ENCODE measurements at regions not wholly inside any gene's neighbourhood (a gene's known extent, or its start where the extent isn't known, plus 50 kb on each side); places are given as distances from the start of the nearest gene placed in this dataset.
A peak's percentile ranks its signal among the peaks of the same experiment; 100 is the strongest.

DNA sequence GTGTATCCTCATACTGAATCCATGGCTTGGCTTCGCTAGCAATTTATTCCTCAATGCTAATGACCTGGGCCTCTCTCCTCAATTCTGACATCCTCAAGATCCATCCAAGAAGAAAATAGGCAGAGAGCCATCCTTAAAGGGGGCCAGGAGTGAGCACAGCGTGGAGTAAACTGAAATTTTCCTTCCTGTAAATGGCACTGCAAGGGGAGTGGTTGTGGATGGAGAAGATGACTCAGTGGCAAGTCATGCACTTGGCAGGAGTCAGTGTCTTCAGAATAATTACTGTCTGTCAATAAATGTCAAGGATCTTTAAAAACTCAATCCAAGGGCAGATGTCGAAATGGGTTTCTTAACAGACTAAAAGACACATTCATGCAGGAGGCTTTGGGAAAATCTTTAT is 88.0 kb upstream of the TMEM132C start:
- Histone ChIP-seq H3K79me2 (replicated peaks; ENCODE audit: insufficient read depth, low read length) (no peaks in the 10 kb centered on the region), H3K27ac (ENCODE audit: low read length) (no peak overlapping the region), H4K20me1 (ENCODE audit: insufficient read depth) (no peaks in the 10 kb centered on the region), H3F3A (ENCODE audit: insufficient read depth, low read length, poor library complexity, severe bottlenecking) (no peaks in the 10 kb centered on the region), H3K9me3 (ENCODE audit: low read length) (no peaks in the 10 kb centered on the region), H3K4me2 (ENCODE audit: low read length) (no peak overlapping the region), H3K9ac (ENCODE audit: low read length) (no peak overlapping the region), H3K4me3 (ENCODE audit: low read length) (no peak overlapping the region), H3K9me2 (ENCODE audit: insufficient read depth, low read length) (no peaks in the 10 kb centered on the region), H3K27me3 (ENCODE audit: insufficient read depth, low read depth, low read length) (no peaks in the 10 kb centered on the region), H2AFZ (ENCODE audit: low read depth, low read length) (no peak overlapping the region), H3K36me3 (ENCODE audit: insufficient read depth, low read length) (no peaks in the 10 kb centered on the region)
- peak; percentile 62 for TF ChIP-seq EP300 (conservative IDR thresholded peaks at IDR 0.05; ENCODE audit: poor library complexity, severe bottlenecking)
- no peak for TF ChIP-seq RAD21 (conservative IDR thresholded peaks at IDR 0.05)
- TF ChIP-seq MXI1 (conservative IDR thresholded peaks at IDR 0.05; ENCODE audit: poor library complexity, severe bottlenecking) = no peak
- TF ChIP-seq, protein P1, sequence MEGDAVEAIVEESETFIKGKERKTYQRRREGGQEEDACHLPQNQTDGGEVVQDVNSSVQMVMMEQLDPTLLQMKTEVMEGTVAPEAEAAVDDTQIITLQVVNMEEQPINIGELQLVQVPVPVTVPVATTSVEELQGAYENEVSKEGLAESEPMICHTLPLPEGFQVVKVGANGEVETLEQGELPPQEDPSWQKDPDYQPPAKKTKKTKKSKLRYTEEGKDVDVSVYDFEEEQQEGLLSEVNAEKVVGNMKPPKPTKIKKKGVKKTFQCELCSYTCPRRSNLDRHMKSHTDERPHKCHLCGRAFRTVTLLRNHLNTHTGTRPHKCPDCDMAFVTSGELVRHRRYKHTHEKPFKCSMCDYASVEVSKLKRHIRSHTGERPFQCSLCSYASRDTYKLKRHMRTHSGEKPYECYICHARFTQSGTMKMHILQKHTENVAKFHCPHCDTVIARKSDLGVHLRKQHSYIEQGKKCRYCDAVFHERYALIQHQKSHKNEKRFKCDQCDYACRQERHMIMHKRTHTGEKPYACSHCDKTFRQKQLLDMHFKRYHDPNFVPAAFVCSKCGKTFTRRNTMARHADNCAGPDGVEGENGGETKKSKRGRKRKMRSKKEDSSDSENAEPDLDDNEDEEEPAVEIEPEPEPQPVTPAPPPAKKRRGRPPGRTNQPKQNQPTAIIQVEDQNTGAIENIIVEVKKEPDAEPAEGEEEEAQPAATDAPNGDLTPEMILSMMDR (IDR thresholded peaks at IDR 0.05; ENCODE audit: poor library complexity, severe bottlenecking) = no peak

DNA sequence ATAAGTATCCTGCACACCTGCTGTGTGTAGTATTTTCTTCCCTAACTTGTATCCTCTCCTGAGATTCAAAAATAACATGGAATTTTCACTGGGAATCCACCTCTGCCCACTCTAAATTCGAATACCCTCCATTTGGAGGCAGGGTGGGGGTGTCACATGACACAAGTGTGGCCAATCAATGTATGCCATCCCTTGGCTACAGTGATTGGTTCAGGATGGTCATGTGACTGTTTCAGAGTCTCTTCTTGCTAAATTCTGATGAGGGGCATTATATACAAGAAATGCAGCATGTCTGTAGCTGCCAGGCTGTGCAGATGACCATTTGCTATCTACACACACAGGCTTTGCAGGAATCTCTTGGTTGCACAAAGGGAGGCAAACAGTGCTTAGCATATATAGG is 86.8 kb upstream of the TMEM132C start:
- H3K79me2 ChIP-seq (replicated peaks; ENCODE audit: insufficient read depth, low read length) = no peaks in the 10 kb centered on the region
- no peaks in the 10 kb centered on the region for H4K20me1 ChIP-seq (ENCODE audit: insufficient read depth)
- no peaks in the 10 kb centered on the region for H3K9me3 ChIP-seq (ENCODE audit: low read length)
- no peak overlapping the region for H3K27ac ChIP-seq (ENCODE audit: low read length)
- TF ChIP-seq, protein P1 (IDR thresholded peaks at IDR 0.05; ENCODE audit: poor library complexity, severe bottlenecking) = no peak
- H3K9me2 ChIP-seq (ENCODE audit: insufficient read depth, low read length) = no peaks in the 10 kb centered on the region
- no peaks in the 10 kb centered on the region for H3F3A ChIP-seq (ENCODE audit: insufficient read depth, low read length, poor library complexity, severe bottlenecking)
- H3K4me2 ChIP-seq (ENCODE audit: low read length) = no peak overlapping the region
- H3K4me3 ChIP-seq (ENCODE audit: low read length) = no peak overlapping the region
- H2AFZ ChIP-seq (ENCODE audit: low read depth, low read length) = no peak overlapping the region
- no peaks in the 10 kb centered on the region for H3K27me3 ChIP-seq (ENCODE audit: insufficient read depth, low read depth, low read length)
- H3K36me3 ChIP-seq (ENCODE audit: insufficient read depth, low read length) = no peaks in the 10 kb centered on the region
- no peak overlapping the region for H3K9ac ChIP-seq (ENCODE audit: low read length)

DNA sequence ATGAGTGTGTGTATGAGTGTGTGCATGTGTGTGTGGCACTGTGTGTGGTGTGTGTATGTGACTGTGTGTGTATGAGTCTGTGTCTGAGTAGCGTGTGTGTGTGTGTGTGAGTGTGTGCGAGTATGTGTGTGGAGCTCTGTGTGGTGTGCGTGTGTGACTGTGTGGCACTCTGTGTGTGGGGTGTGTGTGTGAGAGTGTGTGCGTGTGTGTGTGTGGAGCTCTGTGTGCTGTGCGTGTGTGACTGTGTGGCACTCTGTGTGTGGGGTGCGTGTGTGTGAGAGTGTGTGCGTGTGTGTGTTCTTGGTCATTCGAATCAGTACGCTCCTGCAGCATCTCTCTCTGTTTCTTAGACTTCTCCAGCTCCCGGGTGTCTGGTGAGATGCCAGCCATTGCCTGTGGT is 76.9 kb upstream of the TMEM132C start:
- H3K9me2 ChIP-seq (ENCODE audit: insufficient read depth, low read length) = no peaks in the 10 kb centered on the region
- no peak overlapping the region for H3K9ac ChIP-seq (ENCODE audit: low read length)
- no peaks in the 10 kb centered on the region for H3K79me2 ChIP-seq (replicated peaks; ENCODE audit: insufficient read depth, low read length)
- H3K27ac ChIP-seq (ENCODE audit: low read length) = no peak overlapping the region
- no peaks in the 10 kb centered on the region for H4K20me1 ChIP-seq (ENCODE audit: insufficient read depth)
- TF ChIP-seq, protein P1 (IDR thresholded peaks at IDR 0.05; ENCODE audit: poor library complexity, severe bottlenecking) = no peak
- no peak for TF ChIP-seq RAD21 (conservative IDR thresholded peaks at IDR 0.05)
- TF ChIP-seq TAF1 (IDR thresholded peaks at IDR 0.05; ENCODE audit: low read depth) = no peak
- no peak overlapping the region for H2AFZ ChIP-seq (ENCODE audit: low read depth, low read length)
- H3K27me3 ChIP-seq (ENCODE audit: insufficient read depth, low read depth, low read length) = no peaks in the 10 kb centered on the region
- H3K4me3 ChIP-seq (ENCODE audit: low read length) = no peak overlapping the region
- no peaks in the 10 kb centered on the region for H3K36me3 ChIP-seq (ENCODE audit: insufficient read depth, low read length)
- no peaks in the 10 kb centered on the region for H3K9me3 ChIP-seq (ENCODE audit: low read length)
- no peaks in the 10 kb centered on the region for H3F3A ChIP-seq (ENCODE audit: insufficient read depth, low read length, poor library complexity, severe bottlenecking)
- H3K4me2 ChIP-seq (ENCODE audit: low read length) = no peak overlapping the region
